Astrocyte (in vitro differentiated cells and primary cell): ENCODE measurements at regions not wholly inside any gene's neighbourhood (a gene's known extent, or its start where the extent isn't known, plus 50 kb on each side); places are given as distances from the start of the nearest gene placed in this dataset.
A peak's percentile ranks its signal among the peaks of the same experiment; 100 is the strongest.

ENCODE experiments used
- DNase-seq: peaks from one replicate; pipeline ENCODE4 v3.0.0-alpha.2; 2010; ENCODE audit warnings: low read depth
- FAIRE-seq: peaks from 2 replicates; lab custom pipeline; 2011; peaks lifted over from hg19 to GRCh38; lab: Jason Lieb, UNC
- H2AFZ ChIP-seq: 2 replicates; pipeline ENCODE4 v1.6.0; 2012; ENCODE audit warnings: low read depth, low read length, inconsistent platforms
- H3K27ac ChIP-seq: 2 replicates; pipeline ENCODE4 v1.5.1; 2011; ENCODE audit warnings: low read depth, low read length, inconsistent platforms
- H3K27me3 ChIP-seq: 2 replicates; pipeline ENCODE4 v1.6.0; 2011; ENCODE audit warnings: low read length, inconsistent platforms; ENCODE audit not compliant: insufficient read depth
- H3K36me3 ChIP-seq: 2 replicates; pipeline ENCODE4 v1.5.1; 2011; ENCODE audit warnings: low read length, inconsistent platforms; ENCODE audit not compliant: insufficient read depth
- H3K4me1 ChIP-seq: 2 replicates; pipeline ENCODE4 v1.5.1; 2011; ENCODE audit warnings: low read length, inconsistent platforms; ENCODE audit not compliant: insufficient read depth
- H3K4me2 ChIP-seq: 2 replicates; pipeline ENCODE4 v1.6.0; 2012; ENCODE audit warnings: low read length, inconsistent platforms
- H3K4me3 ChIP-seq: 2 replicates; pipeline ENCODE4 v1.5.1; 2011; ENCODE audit warnings: low read depth, mild to moderate bottlenecking, low read length, inconsistent platforms; ENCODE audit not compliant: insufficient read depth
- H3K79me2 ChIP-seq: 2 replicates; pipeline ENCODE4 v1.6.0; 2012; ENCODE audit warnings: mild to moderate bottlenecking, low read length, inconsistent platforms; ENCODE audit not compliant: insufficient read depth
- H3K9ac ChIP-seq: 2 replicates; pipeline ENCODE4 v1.6.0; 2012; ENCODE audit warnings: mild to moderate bottlenecking, low read length, inconsistent platforms
- H3K9me3 ChIP-seq: 2 replicates; pipeline ENCODE4 v1.5.1; 2012; ENCODE audit warnings: low read depth, mild to moderate bottlenecking, low read length, inconsistent platforms; ENCODE audit not compliant: insufficient read depth
- H4K20me1 ChIP-seq: 2 replicates; pipeline ENCODE4 v1.6.0; 2012; ENCODE audit warnings: low read length, inconsistent platforms; ENCODE audit not compliant: insufficient read depth
- H3K27ac Mint-ChIP-seq: one replicate; pipeline ENCODE4 v1.8.0; 2021; ENCODE audit warnings: mild to moderate bottlenecking, mixed read lengths; ENCODE audit not compliant: unreplicated experiment
- H3K27me3 Mint-ChIP-seq: one replicate; pipeline ENCODE4 v1.8.0; 2021; ENCODE audit warnings: low read depth, mixed read lengths; ENCODE audit not compliant: unreplicated experiment
- H3K36me3 Mint-ChIP-seq: one replicate; pipeline ENCODE4 v1.8.0; 2021; ENCODE audit warnings: low read depth, mixed read lengths; ENCODE audit not compliant: unreplicated experiment
- H3K4me1 Mint-ChIP-seq: one replicate; pipeline ENCODE4 v1.8.0; 2021; ENCODE audit warnings: low read depth, mixed read lengths; ENCODE audit not compliant: unreplicated experiment
- H3K4me3 Mint-ChIP-seq: one replicate; pipeline ENCODE4 v1.8.0; 2021; ENCODE audit warnings: mild to moderate bottlenecking, moderate library complexity, mixed read lengths; ENCODE audit not compliant: unreplicated experiment
- H3K9me3 Mint-ChIP-seq: one replicate; pipeline ENCODE4 v1.8.0; 2021; ENCODE audit warnings: mild to moderate bottlenecking, mixed read lengths; ENCODE audit not compliant: unreplicated experiment
- CTCF ChIP-seq: IDR thresholded peaks from 2 replicates; pipeline ENCODE4 v1.5.1; 2011; ENCODE audit warnings: low read depth, mild to moderate bottlenecking, inconsistent platforms, low read length, moderate library complexity; ENCODE audit not compliant: insufficient read depth
- EZH2 ChIP-seq: IDR thresholded peaks from 2 replicates; pipeline ENCODE4 v1.6.1; 2012; ENCODE audit warnings: mild to moderate bottlenecking, low read length, inconsistent platforms; ENCODE audit not compliant: insufficient read depth

DNA sequence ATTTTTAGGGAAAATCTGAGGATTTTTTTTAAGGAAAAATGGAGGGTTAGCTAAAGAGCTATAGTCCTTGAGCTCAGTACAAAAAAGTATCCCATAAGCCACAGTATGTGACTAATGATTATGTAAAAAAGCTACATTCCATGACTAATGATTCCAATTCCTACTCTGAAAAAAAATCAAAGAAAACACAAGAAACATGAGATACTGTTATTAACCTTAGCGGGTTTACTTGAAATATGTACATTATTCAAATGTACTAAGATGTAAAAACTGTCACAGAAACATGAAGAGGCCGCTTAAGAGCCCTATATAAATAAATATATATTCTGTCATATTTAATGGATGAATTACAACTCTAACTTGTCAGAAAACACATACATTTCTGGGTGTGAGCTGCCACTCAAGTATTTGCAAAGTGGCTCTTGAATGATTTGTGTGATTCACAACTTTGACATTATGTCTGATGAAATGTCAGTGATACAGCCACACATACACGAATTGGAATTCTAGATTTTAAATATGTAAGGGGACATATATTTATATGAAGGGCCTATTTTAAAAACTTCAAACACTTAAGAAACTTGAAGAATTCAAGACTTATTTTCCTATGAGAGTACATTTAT, 518.7 kb upstream of the SUCLG2 start:
- Histone ChIP-seq H3K27me3 (no peaks in the 10 kb centered on the region), H3K4me3 (no peak overlapping the region), H2AFZ (no peak overlapping the region), H4K20me1 (no peaks in the 10 kb centered on the region), H3K9me3 (no peaks in the 10 kb centered on the region), H3K4me2 (no peak overlapping the region), H3K9ac (no peak overlapping the region), H3K27ac (no peak overlapping the region), H3K36me3 (no peaks in the 10 kb centered on the region), H3K79me2 (no peaks in the 10 kb centered on the region), H3K4me1 (no peaks in the 10 kb centered on the region)
- no peak for DNase-seq
- Mint-ChIP-seq H3K36me3 (no peaks in the 10 kb centered on the region), H3K27me3 (no peaks in the 10 kb centered on the region), H3K4me1 (no peaks in the 10 kb centered on the region), H3K9me3 (peaks cover 22% of the 10 kb centered on the region), H3K27ac (peak overlapping the region; percentile 71), H3K4me3 (no peak overlapping the region)
- no peak for TF ChIP-seq EZH2
- TF ChIP-seq CTCF, result no peak
- FAIRE-seq, result no peak

GRCh38 chr3:68172039-68172438, 517.6 kb upstream of the SUCLG2 start:
- H3K79me2 ChIP-seq, result no peaks in the 10 kb centered on the region
- H4K20me1 ChIP-seq, result no peaks in the 10 kb centered on the region
- FAIRE-seq (no peak), DNase-seq (no peak)
- no peak overlapping the region for H2AFZ ChIP-seq
- H3K4me2 ChIP-seq, result no peak overlapping the region
- no peak overlapping the region for H3K9ac ChIP-seq
- Mint-ChIP-seq H3K36me3 (no peaks in the 10 kb centered on the region), H3K9me3 (peaks cover 22% of the 10 kb centered on the region), H3K27me3 (no peaks in the 10 kb centered on the region), H3K4me1 (no peaks in the 10 kb centered on the region), H3K27ac (no peak overlapping the region), H3K4me3 (no peak overlapping the region)
- no peaks in the 10 kb centered on the region for H3K36me3 ChIP-seq
- H3K9me3 ChIP-seq, result no peaks in the 10 kb centered on the region
- H3K4me3 ChIP-seq, result no peak overlapping the region
- no peak overlapping the region for H3K27ac ChIP-seq
- TF ChIP-seq EZH2 (no peak), CTCF (no peak)
- H3K27me3 ChIP-seq, result no peaks in the 10 kb centered on the region
- no peaks in the 10 kb centered on the region for H3K4me1 ChIP-seq

DNA sequence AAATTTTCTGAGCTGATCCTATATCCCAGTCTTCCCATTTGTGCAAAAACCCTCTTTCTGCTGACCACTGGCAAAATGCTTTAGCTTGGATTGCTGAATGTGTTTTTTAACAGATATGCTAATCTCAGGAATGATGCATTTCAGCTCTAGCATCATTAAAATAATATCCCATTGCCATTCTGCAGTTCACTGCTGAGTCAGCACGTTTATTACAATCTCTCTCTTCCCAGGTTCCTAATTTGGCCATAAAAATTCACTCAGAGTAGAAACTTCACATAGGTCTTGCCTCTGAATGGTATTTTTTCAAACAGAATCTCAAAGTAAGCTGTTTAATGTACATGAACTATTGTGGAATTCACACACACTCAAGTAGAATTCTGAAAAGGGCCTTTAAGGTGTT, 509.6 kb upstream of the SUCLG2 start:
- Histone ChIP-seq H3K4me2 (no peak overlapping the region), H3K9me3 (no peaks in the 10 kb centered on the region), H3K27me3 (no peaks in the 10 kb centered on the region), H3K27ac (no peak overlapping the region), H3K4me1 (no peaks in the 10 kb centered on the region), H3K4me3 (no peak overlapping the region), H3K36me3 (no peaks in the 10 kb centered on the region), H4K20me1 (no peaks in the 10 kb centered on the region), H3K79me2 (no peaks in the 10 kb centered on the region), H2AFZ (no peak overlapping the region), H3K9ac (no peak overlapping the region)
- Mint-ChIP-seq H3K27ac (no peak overlapping the region), H3K27me3 (no peaks in the 10 kb centered on the region), H3K4me3 (no peak overlapping the region), H3K9me3 (no peaks in the 10 kb centered on the region), H3K4me1 (no peaks in the 10 kb centered on the region), H3K36me3 (no peaks in the 10 kb centered on the region)
- no peak for DNase-seq
- no peak for FAIRE-seq
- TF ChIP-seq EZH2 (no peak), CTCF (no peak)
